ENCODE measurements at regions not wholly inside any gene's neighbourhood (a gene's known extent, or its start where the extent isn't known, plus 50 kb on each side); places are given as distances from the start of the nearest gene placed in this dataset.

GRCh38 chr13:89740994-89741685, 1606.3 kb upstream of the MIR17HG start (continued):
- TF ChIP-seq CTCF (IDR thresholded peaks at IDR 0.05 in 2 of 3, conservative IDR thresholded peaks at IDR 0.05 in 1 of 3; ENCODE audit: borderline replicate concordance in 1 of 3, insufficient read depth in 1 of 3, low read depth in 2 of 3, low read length in 2 of 3) (no peak), ZNF274 (IDR thresholded peaks at IDR 0.05; ENCODE audit: low read depth, low read length) (no peak), ELF1 (IDR thresholded peaks at IDR 0.05; ENCODE audit: borderline replicate concordance, low read depth) (no peak), REST (IDR thresholded peaks at IDR 0.05; ENCODE audit: low read depth) (no peak), CBX3 (IDR thresholded peaks at IDR 0.05; ENCODE audit: low read depth) (no peak), SP1 (IDR thresholded peaks at IDR 0.05; ENCODE audit: low read depth) (no peak), FOSL1 (IDR thresholded peaks at IDR 0.05; ENCODE audit: low read depth) (no peak), EGR1 (IDR thresholded peaks at IDR 0.05; ENCODE audit: low read depth) (no peak)

GRCh38 chr13:89746554-89746953, 1600.9 kb upstream of the MIR17HG start:
- H3K4me3 ChIP-seq (replicated peaks in 1 of 2; ENCODE audit: low read depth in 1 of 2, low read length in 2 of 2): no peak overlapping the region
- H3K27ac ChIP-seq (ENCODE audit: low read depth, low read length): no peak overlapping the region
- H4K20me1 ChIP-seq (ENCODE audit: insufficient read depth): no peaks in the 10 kb centered on the region
- H2AFZ ChIP-seq (ENCODE audit: low read depth, low read length, poor library complexity, severe bottlenecking): no peak overlapping the region
- ChIA-PET CTCF (no interaction called here), RAD21 (ENCODE audit: low non-redundant PET in 1 of 2, low total read pairs in 2 of 2, uncharacterized antibody in 2 of 2, unreplicated experiment in 2 of 2) (no interaction called here), POLR2A (no interaction called here)
- H3K79me2 ChIP-seq (ENCODE audit: insufficient read depth, low read length): no peaks in the 10 kb centered on the region
- DNase-seq (ENCODE audit: low read depth, low spot score) (no peak), ATAC-seq (no peak)
- no peaks in the 10 kb centered on the region for H3K9me3 ChIP-seq (ENCODE audit: control insufficient read depth in 1 of 2, insufficient read depth in 1 of 2, low read depth in 1 of 2, low read length in 2 of 2)
- no peaks in the 10 kb centered on the region for H3K9me2 ChIP-seq (ENCODE audit: insufficient read depth)
- H3K9ac ChIP-seq (ENCODE audit: low read length): no peak overlapping the region
- H3K4me2 ChIP-seq (ENCODE audit: low read length): no peak overlapping the region
- BruUV-seq (replicated peaks): no TSS peak
- intact Hi-C loops (cut with micrococcal nuclease): no loop called here
- H3K4me1 ChIP-seq (ENCODE audit: control insufficient read depth in 1 of 2, insufficient read depth in 2 of 2, low read length in 2 of 2): no peaks in the 10 kb centered on the region
- H3K36me3 ChIP-seq (ENCODE audit: control insufficient read depth in 1 of 2, insufficient read depth in 2 of 2, low read length in 2 of 2): no peaks in the 10 kb centered on the region
- H3K27me3 ChIP-seq (ENCODE audit: insufficient read depth, low read length): no peaks in the 10 kb centered on the region
- TF ChIP-seq SP1 (IDR thresholded peaks at IDR 0.05; ENCODE audit: low read depth): no peak
- no peak for TF ChIP-seq YY1 (IDR thresholded peaks at IDR 0.05; ENCODE audit: extremely low read depth, insufficient replicate concordance, low read depth, low read length)
- TF ChIP-seq ELF1 (IDR thresholded peaks at IDR 0.05; ENCODE audit: borderline replicate concordance, low read depth): no peak
- TF ChIP-seq EGR1 (IDR thresholded peaks at IDR 0.05; ENCODE audit: low read depth): no peak
- no peak for TF ChIP-seq JUND (IDR thresholded peaks at IDR 0.05)
- TF ChIP-seq ZFX (IDR thresholded peaks at IDR 0.05): no peak
- TF ChIP-seq FOSL1 (IDR thresholded peaks at IDR 0.05; ENCODE audit: low read depth): no peak
- TF ChIP-seq SIN3A (IDR thresholded peaks at IDR 0.05; ENCODE audit: low read depth): no peak
- no peak for TF ChIP-seq POLR2A (IDR thresholded peaks at IDR 0.05; ENCODE audit: borderline replicate concordance, extremely low read depth, insufficient read depth, insufficient read length)
- no peak for TF ChIP-seq ZBTB33 (IDR thresholded peaks at IDR 0.05; ENCODE audit: extremely low read depth, insufficient replicate concordance, low read length)
- no peak for TF ChIP-seq ATF3 (IDR thresholded peaks at IDR 0.05)
- no peak for TF ChIP-seq TCF7L2 (IDR thresholded peaks at IDR 0.05; ENCODE audit: borderline replicate concordance, extremely low read depth, insufficient read depth, insufficient read length)
- no peak for TF ChIP-seq ZNF274 (IDR thresholded peaks at IDR 0.05; ENCODE audit: low read depth, low read length)
- no peak for TF ChIP-seq RAD21 (IDR thresholded peaks at IDR 0.05; ENCODE audit: low read depth)
- TF ChIP-seq CEBPB (IDR thresholded peaks at IDR 0.05; ENCODE audit: low read depth): no peak

Data from HCT116 (cell line).